Ovary (tissue), 7 donors: ENCODE measurements at regions not wholly inside any gene's neighbourhood (a gene's known extent, or its start where the extent isn't known, plus 50 kb on each side); places are given as distances from the start of the nearest gene placed in this dataset.
"Not testable (repeated sequence)": the region's sequence is repeated elsewhere in the genome, so short reads cannot be mapped to it uniquely, and the experiment has no call there.

Experiments
- DNase-seq, 5 donors: peaks; one replicate each; pipeline ENCODE4 v3.0.0-alpha.2; 2019 to 2020
- H3K27ac ChIP-seq, 2 donors: fragments of 200-600 bp; one replicate each; pipeline versions ENCODE4 v1.5.1 to v1.8.0; 2019 to 2022
- H3K27me3 ChIP-seq: fragments of 200-600 bp; one replicate; pipeline ENCODE4 v1.8.0; 2022
- H3K36me3 ChIP-seq: fragments of 200-600 bp; sonication (generic); one replicate; pipeline ENCODE4 v1.5.1; 2019
- H3K4me1 ChIP-seq: one replicate; pipeline ENCODE4 v1.8.1; 2013; ENCODE audit warnings: mild to moderate bottlenecking, moderate library complexity; ENCODE audit not compliant: insufficient read depth
- H3K4me3 ChIP-seq: fragments of 200-600 bp; sonication (generic); one replicate; pipeline ENCODE4 v1.5.1; 2017
- H3K9me3 ChIP-seq, 2 donors: fragments of 200-600 bp in 1 of 2; sonication (generic) in 1 of 2; one replicate each; pipeline versions ENCODE4 v1.5.1 to v1.8.1; 2013 to 2019; ENCODE audit warnings: mild to moderate bottlenecking in 1 of 2, moderate library complexity in 1 of 2
- EP300 ChIP-seq: sonication (generic); formaldehyde crosslinking; IDR thresholded peaks from one replicate; pipeline ENCODE4 v1.6.1; 2017; ENCODE audit warnings: antibody characterized with exemption
- POLR2A ChIP-seq: fragments of 450-650 bp; IDR thresholded peaks from one replicate; pipeline ENCODE4 v1.6.1; 2017; ENCODE audit warnings: antibody characterized with exemption, mild to moderate bottlenecking, moderate library complexity
- WGBS, 3 donors: extraction: QIAGEN DNeasy Blood & Tissue Kit in 1 of 3; methylation state at CpG; one replicate each; pipeline versions ENCODE4 v1.1.5 to v1.1.7; 2013 to 2017; 5-methylcytosine and 5-hydroxymethylcytosine counted together
- intact Hi-C, 4 donors: fragments of 100-400 bp; cut with DNase I; formaldehyde crosslinking; loops; one replicate each; pipeline versions ENCODE4 v1.11.0 to v1.15.1; 2022 to 2023
- TF ChIP-seq, protein P1 (sequence below), 3 donors: fragments of 450-650 bp in 2 of 3; fragments of 200-600 bp in 1 of 3; IDR thresholded peaks; one replicate each; pipeline versions ENCODE4 v1.5.1 to v1.8.0; 2016 to 2022; ENCODE audit warnings: antibody characterized with exemption in 3 of 3, mild to moderate bottlenecking in 1 of 3
- donor health status: DM: no; HTN: no; CAD: no; lungs with moderate emphysema.
- donor health status: DM: no; HTN: no; CAD: no.
- donor health status: Bipolar disorder and iron deficiency.
- donor health status: DM: no; HTN: no; CAD: no.
- donor health status: DM: yes; HTN: yes; CAD: no.

- H3K27ac ChIP-seq, result no peak overlapping the region
- no peaks in the 10 kb centered on the region for H3K27me3 ChIP-seq
- H3K4me1 ChIP-seq, result no peaks in the 10 kb centered on the region
- intact Hi-C loops, result loop anchor here in 1 of 4 donors (5.0 to 10.0 kb wide), 2 partner anchors 155 to 1702 kb away; no protein-coding TSS in a partner anchor
- no peaks in the 10 kb centered on the region for H3K36me3 ChIP-seq
- TF ChIP-seq, protein P1, sequence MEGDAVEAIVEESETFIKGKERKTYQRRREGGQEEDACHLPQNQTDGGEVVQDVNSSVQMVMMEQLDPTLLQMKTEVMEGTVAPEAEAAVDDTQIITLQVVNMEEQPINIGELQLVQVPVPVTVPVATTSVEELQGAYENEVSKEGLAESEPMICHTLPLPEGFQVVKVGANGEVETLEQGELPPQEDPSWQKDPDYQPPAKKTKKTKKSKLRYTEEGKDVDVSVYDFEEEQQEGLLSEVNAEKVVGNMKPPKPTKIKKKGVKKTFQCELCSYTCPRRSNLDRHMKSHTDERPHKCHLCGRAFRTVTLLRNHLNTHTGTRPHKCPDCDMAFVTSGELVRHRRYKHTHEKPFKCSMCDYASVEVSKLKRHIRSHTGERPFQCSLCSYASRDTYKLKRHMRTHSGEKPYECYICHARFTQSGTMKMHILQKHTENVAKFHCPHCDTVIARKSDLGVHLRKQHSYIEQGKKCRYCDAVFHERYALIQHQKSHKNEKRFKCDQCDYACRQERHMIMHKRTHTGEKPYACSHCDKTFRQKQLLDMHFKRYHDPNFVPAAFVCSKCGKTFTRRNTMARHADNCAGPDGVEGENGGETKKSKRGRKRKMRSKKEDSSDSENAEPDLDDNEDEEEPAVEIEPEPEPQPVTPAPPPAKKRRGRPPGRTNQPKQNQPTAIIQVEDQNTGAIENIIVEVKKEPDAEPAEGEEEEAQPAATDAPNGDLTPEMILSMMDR (IDR thresholded peaks at IDR 0.05), result no peak
- TF ChIP-seq EP300, result no peak
- no peak for TF ChIP-seq POLR2A
- WGBS, 3 donors, result 48 to 51% (median 49%) methylated on average over 15 of the region's 15 CpGs
- no peaks in the 10 kb centered on the region for H3K9me3 ChIP-seq
- no peak for DNase-seq
- no peak overlapping the region for H3K4me3 ChIP-seq
Observed at GRCh38 chr7:142629588-142630260, 119.5 kb upstream of the PRSS1 start.

DNA sequence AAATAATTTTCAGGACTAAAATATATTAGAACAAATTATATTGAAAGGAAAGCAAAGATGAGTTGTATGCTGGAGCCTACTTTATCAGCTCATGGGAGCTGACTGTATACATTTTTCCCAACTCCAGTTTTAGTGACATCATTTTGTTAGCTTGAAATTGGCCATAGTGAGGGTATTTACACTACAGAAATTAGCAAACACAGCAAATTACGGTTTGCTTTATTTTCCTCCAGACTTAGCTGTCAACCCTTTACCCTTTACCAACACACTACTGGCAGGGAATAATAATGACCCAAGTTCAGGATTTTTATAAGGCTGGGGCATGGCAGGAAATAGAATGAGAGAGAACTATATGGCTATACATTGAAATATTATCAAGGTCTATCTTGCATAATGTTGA, 120.3 kb upstream of the PRSS1 start:
- 36 to 74% (median 62%) methylated on average over 1 of the region's 1 CpG for WGBS, 3 donors
- TF ChIP-seq, protein P1 (IDR thresholded peaks at IDR 0.05), result no peak
- no peak for TF ChIP-seq EP300
- TF ChIP-seq POLR2A, result no peak
- Histone ChIP-seq H3K36me3 (no peaks in the 10 kb centered on the region), H3K4me3 (no peak overlapping the region), H3K4me1 (no peaks in the 10 kb centered on the region), H3K9me3 (no peaks in the 10 kb centered on the region), H3K27ac (no peak overlapping the region), H3K27me3 (no peaks in the 10 kb centered on the region)
- no peak for DNase-seq
- intact Hi-C loops, result no loop called here

DNA sequence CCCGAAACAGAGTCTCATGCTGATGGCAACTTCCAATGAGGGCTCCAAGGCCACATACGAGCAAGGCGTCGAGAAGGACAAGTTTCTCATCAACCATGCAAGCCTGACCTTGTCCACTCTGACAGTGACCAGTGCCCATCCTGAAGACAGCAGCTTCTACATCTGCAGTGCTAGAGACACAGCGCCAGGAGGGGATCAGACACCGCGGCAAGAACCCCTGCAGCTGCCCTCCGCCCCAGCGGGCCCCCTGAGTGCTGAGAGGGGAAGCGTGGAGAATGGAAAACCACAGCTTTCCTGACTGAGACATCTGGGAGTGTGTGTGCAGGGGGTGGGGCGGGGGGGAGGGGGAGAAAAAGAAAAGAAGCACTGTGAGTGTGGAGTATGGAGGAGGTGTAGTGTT, 122.0 kb upstream of the PRSS1 start:
- H3K9me3 ChIP-seq, H3K27me3 ChIP-seq, H3K4me1 ChIP-seq, DNase-seq, H3K36me3 ChIP-seq, intact Hi-C loops, H3K4me3 ChIP-seq, H3K27ac ChIP-seq: not testable (repeated sequence)
- 85 to 95% (median 93%) methylated on average over 11 of the region's 11 CpGs for WGBS, 3 donors

DNA sequence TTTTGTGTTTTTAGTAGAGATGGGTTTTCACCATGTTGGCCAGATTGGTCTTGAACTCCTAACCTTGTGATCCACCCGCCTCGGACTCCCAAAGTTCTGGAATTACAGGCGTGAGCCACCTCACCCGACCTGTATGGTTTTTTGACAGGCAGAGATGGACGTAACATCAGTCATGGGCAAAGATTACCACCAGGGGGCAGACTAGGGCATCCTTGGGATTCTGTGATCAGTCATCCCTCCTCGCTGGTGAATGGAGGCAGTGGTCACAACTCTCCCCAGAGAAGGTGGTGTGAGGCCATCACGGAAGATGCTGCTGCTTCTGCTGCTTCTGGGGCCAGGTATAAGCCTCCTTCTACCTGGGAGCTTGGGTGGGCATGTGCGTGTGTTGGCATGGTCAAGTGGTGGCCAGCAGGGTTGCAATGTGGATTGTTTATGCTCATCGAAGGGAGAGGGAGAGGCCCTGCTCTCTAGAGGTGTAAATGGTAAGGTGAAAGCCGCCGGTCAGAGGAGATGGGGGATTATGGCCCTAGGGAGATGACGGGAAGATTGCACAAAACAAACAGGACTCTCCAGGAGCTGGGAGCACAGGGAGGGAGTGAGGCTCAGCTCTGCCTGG, 122.7 kb upstream of the PRSS1 start:
- Histone ChIP-seq H3K9me3 (no peaks in the 10 kb centered on the region), H3K4me1 (no peaks in the 10 kb centered on the region), H3K4me3 (no peak overlapping the region), H3K27me3 (no peaks in the 10 kb centered on the region), H3K36me3 (no peaks in the 10 kb centered on the region), H3K27ac (no peak overlapping the region)
- 56 to 65% (median 63%) methylated on average over 12 of the region's 12 CpGs for WGBS, 3 donors
- TF ChIP-seq, protein P1 (IDR thresholded peaks at IDR 0.05), result no peak
- intact Hi-C loops, result no loop called here
- peak in 1 of 5 donors; percentile 28 for DNase-seq

DNA sequence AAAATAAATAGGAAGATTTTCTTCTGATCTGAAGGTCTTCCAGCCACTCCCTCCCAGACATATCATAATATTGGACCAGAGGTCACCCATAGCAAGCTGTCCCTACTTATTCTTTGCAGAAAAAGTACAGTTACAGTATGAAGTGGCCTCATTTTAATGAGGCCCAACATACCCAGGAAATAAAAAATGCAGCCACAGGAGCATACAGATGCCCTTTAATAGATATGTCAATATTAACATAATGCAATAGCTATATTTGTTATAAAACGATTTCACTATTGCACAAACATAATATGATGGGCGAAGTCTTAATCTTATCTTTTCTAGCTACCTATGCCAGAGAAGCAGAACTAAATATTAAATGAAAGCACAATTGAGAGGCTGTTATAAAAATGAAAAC, 124.1 kb upstream of the PRSS1 start:
- H3K4me3 ChIP-seq, intact Hi-C loops, H3K27me3 ChIP-seq, H3K27ac ChIP-seq, DNase-seq, H3K4me1 ChIP-seq, H3K36me3 ChIP-seq, H3K9me3 ChIP-seq: not testable (repeated sequence)
- WGBS, 3 donors, result 72 to 80% (median 78%) methylated on average over 2 of the region's 2 CpGs
